CD4-positive, alpha-beta T cell treated with Interleukin-2 at 100 ng/mL for 4 hours (primary cell): ENCODE measurements at regions not wholly inside any gene's neighbourhood (a gene's known extent, or its start where the extent isn't known, plus 50 kb on each side); places are given as distances from the start of the nearest gene placed in this dataset.
"Not testable (repeated sequence)": the region's sequence is repeated elsewhere in the genome, so short reads cannot be mapped to it uniquely, and the experiment has no call there.

Experiments used
- DNase-seq: peaks from one replicate; pipeline ENCODE4 v3.0.0-alpha.2; 2020; ENCODE audit warnings: low spot score

DNA sequence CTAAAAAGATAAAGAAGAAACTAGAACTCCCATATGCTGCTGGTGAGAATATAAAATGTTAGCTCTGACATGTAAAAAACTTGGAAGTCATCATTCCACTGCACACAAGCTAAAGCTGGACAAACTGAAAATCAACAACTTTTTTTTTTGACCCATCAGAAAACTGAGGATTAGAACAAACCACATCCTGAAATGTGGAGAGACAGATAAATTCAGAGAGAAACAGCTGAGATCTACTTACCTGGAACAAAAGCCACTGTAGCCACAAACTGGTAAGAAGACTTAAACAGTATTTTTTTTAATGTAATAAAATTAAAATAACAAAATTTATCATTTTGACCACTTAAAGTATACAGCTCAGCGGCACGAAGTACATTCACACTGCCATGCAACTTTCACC, 408.5 kb upstream of the RGS17 start:
- no peak for DNase-seq

DNA sequence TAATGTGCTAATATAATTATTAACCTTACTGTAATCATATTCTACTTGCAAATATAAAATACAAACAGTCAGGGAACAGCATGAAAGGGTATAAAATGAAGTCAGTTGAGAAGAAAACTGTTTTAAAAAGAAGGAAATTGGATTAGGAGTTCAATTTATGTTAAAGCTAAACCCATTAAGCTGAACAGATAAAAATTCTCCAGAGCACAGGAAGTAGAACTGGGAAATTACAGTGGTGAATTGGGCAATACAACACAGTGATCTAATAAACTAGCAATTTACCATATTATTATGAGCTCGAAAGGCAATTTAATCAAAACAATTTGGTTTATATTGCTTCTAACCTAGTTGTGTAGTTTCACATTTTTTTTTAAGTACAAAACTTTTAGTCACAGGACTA, 407.4 kb upstream of the RGS17 start:
- DNase-seq: no peak

DNA sequence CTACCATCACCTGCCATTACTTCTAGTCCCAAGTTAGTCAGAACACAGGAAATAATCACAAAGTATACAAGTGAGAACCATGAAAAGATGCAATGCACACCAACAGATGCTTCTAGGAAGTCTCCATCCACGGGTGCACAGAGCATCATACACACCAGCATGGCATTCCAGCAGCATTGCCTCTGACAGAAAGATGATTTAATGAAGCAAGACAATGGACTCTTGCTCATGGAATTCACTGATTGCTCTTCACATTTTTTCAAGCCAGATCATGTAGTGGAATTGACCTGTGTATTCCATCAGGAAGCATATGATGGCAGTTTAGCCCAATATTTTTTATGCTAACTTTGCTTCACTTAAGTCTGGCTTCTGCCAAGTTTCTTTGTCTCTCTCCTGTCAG, 406.3 kb upstream of the RGS17 start:
- no peak for DNase-seq

DNA sequence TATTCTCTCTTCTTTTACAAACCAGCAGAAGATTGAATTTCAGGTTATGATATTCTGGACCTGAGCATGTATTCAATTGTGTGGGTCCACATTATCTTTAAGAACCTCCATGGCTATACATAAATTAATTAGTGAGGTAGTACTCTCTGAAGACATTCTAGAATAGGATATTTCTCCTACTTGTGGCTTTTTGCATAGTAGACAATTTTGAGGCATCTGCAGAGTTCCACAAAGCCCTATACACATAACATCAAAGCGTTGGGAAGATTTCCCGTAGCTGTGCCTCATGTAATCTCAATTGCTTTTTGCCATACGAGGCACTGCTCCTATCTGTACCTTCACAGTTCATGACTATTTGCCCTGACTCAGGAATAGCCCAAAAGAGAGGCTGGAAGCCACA, 395.4 kb upstream of the RGS17 start:
- no peak for DNase-seq

DNA sequence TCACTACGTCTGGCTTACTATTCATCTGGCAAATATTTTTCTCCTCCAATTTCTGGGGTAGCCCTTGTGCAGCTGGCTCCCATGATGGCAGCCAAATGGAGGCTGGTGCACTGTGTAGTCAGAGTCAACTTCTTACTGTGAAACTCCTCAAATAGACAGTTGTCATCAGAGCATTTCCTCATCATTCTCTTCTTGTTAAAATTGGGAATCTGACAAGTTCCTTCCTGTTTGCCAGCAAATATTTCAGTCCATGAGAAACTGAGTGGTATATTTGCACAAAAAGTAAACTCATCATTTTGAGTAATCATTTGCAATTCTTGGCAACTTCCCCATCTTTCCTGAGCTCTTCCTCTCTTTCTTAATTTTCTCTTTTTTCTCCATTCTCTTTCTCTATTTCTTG, 394.9 kb upstream of the RGS17 start:
- no peak for DNase-seq

DNA sequence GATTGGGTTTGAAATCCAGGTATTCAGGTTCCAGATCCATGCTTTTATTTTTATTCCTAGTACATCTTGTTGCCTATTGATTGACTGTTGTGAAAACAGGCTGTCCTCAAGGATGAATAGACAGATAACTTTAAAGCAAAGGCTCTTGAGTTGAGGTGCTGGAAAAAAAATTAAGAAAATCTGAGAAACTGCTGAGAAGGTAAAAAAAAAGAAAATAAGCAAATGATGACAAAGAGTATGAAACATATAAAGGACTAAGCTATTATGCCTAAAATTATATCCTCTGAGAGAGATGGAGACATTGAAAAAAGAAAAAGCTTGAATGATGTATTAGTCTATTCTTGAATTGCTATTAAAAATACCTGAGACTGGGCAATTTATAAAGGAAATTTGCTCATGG, 392.3 kb upstream of the RGS17 start:
- no peak for DNase-seq

DNA sequence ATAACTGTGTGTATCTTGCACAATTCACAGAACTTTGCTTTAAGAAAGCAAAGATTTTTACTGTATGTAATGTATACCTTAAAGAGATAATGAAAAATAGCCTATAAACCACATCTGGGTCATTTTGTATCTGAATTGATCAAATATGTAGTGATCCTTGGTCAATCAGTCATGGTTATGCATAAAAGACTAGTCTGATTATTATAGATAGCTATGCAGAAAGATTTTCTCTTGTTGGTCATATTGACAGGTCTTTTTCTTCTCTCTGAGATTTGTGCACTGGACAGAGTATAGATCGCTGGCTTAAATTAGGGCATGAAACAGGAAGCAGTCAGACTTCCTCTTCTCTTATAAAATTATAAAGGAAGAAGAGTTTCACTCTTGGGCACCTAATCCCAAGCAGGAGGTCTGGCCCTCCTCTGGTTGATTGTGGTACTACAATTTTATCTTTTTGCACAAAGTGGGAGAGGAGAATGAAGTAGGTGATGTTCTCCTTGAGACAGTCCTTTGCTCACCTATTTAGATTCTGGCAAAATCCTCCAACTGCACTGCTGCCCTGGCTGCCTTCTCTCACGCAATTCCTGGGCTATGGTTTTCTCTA, 380.9 kb upstream of the RGS17 start:
- peak; percentile 30 for DNase-seq

DNA sequence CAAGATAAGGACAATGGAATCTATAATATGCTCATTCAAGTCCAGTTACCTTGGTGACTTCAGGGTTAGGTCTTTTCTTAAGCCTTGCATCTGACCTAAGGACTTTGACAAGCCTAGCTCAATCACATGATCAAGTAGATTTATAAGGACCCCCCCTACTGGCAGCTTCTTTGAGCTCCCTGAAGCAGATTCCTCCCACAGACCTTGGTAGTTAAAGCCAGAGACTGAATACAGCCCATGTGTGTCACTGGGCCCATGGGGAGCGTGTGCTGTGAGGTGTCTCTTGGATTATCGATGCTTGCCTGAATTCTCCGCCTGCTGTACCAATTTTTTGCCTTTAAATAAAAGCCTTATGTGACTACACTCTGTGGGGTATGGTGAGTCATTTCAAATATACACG, 372.7 kb upstream of the RGS17 start:
- no peak for DNase-seq

DNA sequence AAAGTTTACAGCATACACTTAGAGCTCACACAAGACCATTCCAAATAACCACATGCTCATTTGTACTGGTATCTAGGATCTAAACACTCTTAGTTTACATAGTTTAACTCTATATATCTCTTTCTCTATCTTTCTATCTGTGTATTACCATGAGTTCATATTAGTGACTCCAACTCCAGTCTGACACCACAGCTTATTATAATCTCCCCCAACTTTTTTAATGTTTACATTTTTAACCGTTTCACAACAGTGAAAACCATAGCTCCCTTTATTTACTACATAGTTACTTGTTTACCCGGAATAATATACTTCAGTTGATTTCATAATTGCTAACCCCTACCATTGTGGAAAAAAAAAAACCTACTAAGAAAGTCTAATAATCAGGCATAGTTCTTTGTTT, 362.4 kb upstream of the RGS17 start:
- no peak for DNase-seq

DNA sequence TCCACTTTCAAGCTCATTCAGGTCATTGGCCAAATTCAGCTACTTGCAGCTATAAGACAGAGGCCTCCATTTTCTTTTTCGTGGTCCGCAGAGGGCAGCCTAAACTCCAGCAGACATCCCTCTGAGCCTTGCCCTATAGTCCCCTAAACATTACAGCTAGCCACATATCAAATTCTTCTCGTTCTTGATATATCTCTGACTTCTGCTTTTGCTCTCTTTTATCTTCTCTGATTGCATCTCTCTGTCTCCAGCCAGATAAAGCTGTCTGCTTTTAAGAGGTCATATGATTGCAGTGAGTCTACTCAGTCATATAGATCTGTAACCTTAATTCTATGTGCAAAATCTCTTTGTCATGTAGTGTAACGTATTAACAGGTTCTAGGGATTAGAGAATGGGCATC, 358.4 kb upstream of the RGS17 start:
- DNase-seq: no peak

DNA sequence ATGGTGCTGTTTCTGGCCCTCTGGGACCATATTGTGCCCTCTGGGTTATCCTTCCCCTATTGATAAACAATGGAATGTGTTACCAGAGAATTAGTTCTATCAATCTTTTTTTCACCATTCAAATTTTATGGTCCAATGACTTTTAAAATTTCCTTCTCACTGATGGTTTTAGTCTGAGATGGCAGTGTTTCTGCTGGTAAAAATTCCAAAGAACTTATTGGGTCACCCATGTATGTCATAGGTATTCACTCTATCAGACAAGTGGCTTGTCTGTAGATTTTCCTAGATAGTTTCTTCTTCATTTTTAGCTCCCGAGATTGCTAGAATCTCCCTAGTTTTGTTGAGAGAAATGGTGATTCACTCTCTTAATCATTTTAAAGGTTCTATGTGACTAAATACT, 357.2 kb upstream of the RGS17 start:
- DNase-seq: no peak

DNA sequence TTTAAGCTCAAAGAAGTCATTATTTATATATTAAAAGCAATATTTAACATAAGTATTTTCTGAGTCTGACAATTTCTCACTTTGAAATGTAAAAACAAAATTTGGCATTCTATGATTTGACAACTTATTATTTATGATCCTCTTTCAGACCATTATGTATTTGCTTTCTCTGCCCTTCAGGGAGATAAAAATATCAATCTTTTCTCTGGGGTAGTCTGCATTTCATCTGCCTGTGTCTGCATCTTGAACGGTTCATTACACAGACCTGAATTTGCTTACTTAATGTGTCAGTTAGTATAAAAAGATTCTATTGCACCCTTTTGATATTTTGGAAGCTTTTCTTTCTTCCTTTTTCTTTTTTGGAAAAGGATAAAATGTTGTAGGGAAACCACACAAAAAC, 354.0 kb upstream of the RGS17 start:
- DNase-seq: no peak

DNA sequence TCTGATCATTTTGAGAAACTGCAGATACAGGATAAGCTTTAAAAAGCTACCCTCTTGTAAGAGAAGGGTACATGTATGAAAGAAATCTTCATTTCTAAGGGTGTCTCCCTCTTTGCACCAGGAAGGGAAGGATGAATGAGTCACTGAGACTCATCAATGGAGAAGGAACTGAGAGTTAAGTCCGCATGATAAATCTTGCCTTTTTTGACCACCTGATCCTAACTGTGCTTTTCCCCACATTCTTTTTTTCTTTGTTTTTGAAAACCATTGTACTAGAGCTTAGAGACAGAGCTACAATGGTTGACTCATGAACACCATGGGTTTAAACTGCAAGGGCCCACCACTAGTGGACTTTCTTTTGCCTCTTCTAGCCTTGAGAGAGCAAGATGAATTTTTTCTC, 353.0 kb upstream of the RGS17 start:
- no peak for DNase-seq

DNA sequence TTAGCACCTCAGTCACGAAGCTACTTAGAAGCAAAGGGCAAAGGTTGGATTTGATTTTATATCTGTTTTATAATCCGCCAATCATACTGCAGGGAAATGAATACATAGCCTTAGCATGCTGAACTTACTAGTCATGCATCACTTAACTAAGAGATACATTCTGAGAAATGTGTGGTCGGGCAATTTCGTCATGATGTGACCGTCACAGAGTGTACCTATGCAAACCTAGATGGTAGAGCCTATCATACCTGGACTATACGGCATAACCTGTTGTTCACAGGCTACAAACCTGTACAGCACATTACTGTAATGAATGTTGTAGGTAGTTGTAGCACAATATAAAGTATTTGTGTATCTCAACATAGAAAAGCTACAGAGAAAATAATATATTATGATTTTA, 345.2 kb upstream of the RGS17 start:
- no peak for DNase-seq

DNA sequence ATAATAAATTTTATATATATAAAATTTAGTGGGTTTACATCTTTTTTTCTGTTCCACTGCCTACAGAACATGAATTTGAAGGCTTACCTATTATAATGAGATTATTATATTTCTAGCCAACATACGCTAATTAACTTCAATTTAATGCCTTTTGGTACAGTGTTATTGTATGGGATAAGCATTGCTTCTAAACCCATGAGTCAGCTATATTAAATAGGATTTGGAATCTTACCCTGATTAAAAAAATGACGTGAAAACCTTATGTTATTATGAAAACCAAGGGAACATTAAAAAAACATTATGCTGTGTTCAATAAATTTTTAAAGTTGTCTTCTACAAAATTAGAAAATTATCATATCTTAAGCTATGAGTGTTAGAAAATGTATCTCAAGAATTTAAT, 334.0 kb upstream of the RGS17 start:
- DNase-seq: no peak

DNA sequence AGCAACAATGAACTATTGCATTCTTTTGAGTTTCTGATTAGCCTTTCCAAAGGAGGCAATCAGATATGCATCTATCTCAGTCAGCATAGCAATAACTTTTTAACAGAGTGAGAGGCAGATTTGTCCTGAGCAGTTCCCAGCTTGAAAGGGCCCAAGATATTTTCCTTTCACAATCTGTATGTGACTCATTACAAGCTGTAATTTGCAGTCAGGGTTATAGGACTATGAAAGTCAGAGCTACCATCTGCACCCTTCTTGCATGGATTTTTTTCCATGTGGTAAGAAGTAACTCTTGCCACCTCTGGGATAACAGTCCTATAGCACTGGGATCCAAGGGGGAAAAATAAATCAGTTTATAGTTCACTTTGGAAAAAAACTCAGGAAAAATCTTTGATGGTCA, 318.2 kb upstream of the RGS17 start:
- DNase-seq: no peak

DNA sequence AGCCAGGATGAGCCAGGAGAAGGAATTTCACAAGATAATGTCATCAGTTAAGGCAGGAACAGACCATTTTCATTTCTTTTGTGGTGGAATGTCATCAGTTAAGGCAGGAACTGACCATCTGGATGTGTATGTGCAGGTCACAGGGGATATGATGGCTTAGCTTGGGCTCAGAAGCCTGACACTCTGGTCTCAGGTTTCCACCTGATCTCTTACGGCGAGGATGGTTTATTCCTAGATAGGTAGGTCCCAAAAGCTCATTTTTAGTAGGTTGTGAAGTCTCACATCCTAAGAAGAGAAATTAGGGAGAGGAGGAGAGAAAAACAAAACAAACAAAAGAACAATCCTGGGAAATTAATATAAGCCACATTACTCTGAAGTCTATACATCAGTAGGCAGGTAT, 311.7 kb upstream of the RGS17 start:
- not testable (repeated sequence) for DNase-seq

DNA sequence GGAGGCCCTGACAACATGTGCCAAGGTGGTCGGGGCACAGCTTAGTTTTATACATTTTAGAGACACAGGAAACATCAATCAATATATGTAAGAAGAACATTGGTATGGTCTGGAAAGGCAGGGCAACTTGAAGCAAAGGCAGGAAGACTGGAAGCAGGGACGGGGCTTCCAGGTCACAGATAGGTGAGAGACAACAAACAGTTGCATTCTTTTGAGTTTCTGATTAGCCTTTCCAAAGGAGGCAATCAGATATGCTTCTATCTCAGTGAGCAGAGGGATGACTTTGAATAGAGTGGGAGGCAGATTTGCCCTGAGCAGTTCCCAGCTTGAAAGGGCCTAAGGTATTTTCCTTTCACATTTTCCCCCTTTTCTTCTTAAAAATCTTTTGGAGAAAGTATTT, 311.0 kb upstream of the RGS17 start:
- DNase-seq: no peak

DNA sequence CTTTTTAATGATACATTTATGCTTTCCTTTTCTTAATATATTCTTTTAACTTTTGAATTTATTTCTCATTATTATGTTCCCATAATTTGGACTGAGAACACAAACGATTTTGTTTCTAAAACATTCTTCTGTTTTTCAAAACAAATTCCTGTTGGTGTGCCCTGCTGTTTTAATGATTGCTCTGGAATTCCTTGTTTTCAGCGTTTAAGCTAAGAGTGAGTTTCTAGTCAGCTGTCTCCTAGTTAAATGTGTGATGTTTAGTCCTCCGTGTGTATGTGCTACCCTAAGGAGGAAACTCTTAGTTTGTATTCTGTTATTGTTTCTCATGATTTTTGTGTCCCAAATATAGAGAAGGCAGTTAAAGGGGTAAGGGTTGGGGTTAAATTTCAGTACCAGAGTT, 306.1 kb upstream of the RGS17 start:
- DNase-seq: no peak

DNA sequence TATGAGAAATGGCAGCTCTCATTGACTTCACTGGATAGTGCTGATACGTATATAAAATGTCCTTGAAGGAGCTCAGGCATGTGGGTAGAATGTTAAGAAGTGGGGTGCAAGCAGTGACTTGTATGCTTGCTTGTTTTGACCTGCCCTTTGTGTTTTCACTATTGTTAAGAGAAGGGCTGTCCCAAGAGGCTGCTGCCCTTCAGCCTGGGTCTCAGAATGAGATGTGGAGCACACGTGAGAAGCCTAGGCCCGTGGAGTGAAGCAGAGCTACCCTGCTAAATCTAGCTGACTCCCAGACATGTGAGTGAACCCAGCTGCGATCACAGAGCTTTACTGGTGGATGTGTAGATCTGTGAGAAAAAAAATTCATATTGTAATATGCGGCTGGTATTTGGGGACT, 305.3 kb upstream of the RGS17 start:
- no peak for DNase-seq

DNA sequence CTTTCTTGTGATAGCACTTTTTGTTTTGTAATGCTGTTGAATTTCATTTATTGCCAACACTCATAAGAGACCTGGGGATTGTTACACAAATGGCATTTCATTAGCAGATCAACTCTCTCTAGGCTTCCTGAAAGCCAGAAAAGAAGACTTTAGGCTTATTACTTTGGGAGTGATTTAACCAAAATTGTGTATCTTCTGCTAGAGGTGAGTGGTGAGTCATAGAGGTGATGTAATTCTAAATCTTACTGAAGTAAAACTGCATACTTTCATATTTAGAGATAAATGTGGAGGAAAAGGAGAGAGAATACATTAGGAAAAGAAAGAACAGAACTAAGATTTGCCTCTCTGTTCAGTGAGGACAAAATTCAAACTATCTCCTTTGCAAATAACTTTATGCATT, 304.7 kb upstream of the RGS17 start:
- DNase-seq: no peak

DNA sequence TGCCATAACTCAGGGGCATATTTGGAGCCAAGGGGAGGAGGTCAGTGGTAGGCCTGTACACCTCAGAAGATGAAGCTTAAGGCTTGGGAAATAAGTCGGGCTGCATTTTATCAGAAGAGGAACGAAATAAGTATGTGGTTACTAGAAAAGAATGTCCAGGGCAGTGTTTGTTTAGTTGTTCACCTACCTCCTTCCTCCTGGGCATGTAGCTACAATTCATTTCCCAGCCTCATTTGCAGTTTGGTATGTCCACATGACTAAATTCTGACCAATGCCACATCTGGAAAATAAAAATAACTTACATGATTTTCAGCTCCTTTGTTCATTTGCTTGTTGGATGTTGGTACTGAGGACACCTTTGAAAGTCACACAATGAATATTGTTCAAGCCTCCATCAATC, 294.5 kb upstream of the RGS17 start:
- DNase-seq: no peak

DNA sequence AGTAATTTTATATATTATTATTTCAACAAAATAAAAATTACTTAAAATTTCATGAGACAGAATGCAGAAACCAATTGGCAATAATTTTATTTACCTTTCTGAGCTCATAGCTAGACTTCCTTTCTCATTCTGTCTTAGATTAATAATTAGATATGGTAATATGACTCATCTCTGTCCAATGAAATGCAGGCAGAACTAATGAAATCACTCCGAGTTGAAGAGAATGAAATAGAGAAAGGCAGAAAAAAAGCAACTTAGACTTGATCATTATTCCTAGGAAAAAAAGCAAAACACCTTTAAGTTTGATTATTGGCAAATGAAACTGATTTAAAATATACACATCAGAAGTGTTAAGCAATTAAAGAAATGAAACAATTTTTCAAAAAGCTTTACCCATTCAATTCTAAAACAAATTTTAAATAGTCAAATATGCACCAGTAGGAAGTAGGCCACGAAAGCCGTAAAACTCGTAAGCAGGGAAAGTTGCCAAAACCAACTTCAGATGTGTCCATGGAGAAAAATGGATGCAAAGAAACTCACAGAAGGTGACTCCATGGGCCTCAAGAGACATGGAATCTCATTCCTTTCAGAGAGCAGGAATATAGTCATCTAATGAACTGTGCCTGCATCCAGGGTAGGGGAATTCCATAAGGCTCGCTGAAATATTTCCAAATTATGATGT, 293.8 kb upstream of the RGS17 start:
- no peak for DNase-seq

DNA sequence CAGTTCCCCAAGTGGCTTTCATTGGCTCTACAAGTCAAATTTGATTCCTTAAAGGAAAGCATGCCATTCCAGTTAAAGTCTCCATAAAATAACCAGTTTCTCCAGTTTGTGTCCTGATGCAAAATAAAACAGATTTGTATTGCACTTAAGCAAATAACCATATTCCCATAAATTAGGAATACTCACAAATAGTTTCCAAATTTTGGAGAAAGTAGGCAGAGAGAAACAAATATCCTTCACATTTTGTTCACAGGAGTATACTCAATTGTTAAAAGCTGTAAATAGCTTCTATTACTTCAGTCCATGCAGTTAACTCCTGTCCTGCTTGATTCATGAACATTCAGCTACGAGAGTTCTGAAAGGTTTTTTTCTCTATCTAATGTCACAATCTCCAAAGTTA, 281.4 kb upstream of the RGS17 start:
- DNase-seq: no peak
